Islet of Langerhans (tissue), 1 donor: ENCODE measurements at regions not wholly inside any gene's neighbourhood (a gene's known extent, or its start where the extent isn't known, plus 50 kb on each side); places are given as distances from the start of the nearest gene placed in this dataset.

Source experiments
- FAIRE-seq: peaks from one replicate; lab custom pipeline; 2011; peaks lifted over from hg19 to GRCh38; lab: Jason Lieb, UNC

- FAIRE-seq = no peak
These were observed 352.0 kb upstream of the C1orf87 start for GRCh38 chr1:60425528-60425927.

- no peak for FAIRE-seq
These were observed 349.7 kb upstream of the C1orf87 start for GRCh38 chr1:60423146-60423780.

- FAIRE-seq = no peak
These were observed 348.4 kb upstream of the C1orf87 start for GRCh38 chr1:60421965-60422364.

- FAIRE-seq = no peak
These were observed 345.5 kb upstream of the C1orf87 start for GRCh38 chr1:60419023-60419422.

- no peak for FAIRE-seq
These were observed 342.1 kb upstream of the C1orf87 start for GRCh38 chr1:60415696-60416095.

GRCh38 chr1:60413091-60413490 lies 339.5 kb upstream of the C1orf87 start:
- no peak for FAIRE-seq

- no peak for FAIRE-seq
These were observed 338.0 kb upstream of the C1orf87 start for GRCh38 chr1:60411591-60411990.

GRCh38 chr1:60402816-60403215 lies 329.2 kb upstream of the C1orf87 start:
- FAIRE-seq = no peak

- no peak for FAIRE-seq
These were observed 328.6 kb upstream of the C1orf87 start for GRCh38 chr1:60402216-60402615.

GRCh38 chr1:60394436-60394835 lies 320.9 kb upstream of the C1orf87 start:
- no peak for FAIRE-seq

GRCh38 chr1:60390593-60391282 lies 317.2 kb upstream of the C1orf87 start:
- FAIRE-seq = no peak

- peak; percentile 60 for FAIRE-seq
These were observed 314.8 kb upstream of the C1orf87 start for GRCh38 chr1:60388092-60388987.

GRCh38 chr1:60387175-60387574 lies 313.6 kb upstream of the C1orf87 start:
- FAIRE-seq = no peak

GRCh38 chr1:60386249-60386648 lies 312.7 kb upstream of the C1orf87 start:
- FAIRE-seq = no peak

- no peak for FAIRE-seq
These were observed 302.6 kb upstream of the C1orf87 start for GRCh38 chr1:60376196-60376595.

- no peak for FAIRE-seq
These were observed 301.0 kb upstream of the C1orf87 start for GRCh38 chr1:60374537-60374936.

GRCh38 chr1:60367532-60367931 lies 294.0 kb upstream of the C1orf87 start:
- FAIRE-seq = no peak

- FAIRE-seq = no peak
These were observed 285.9 kb upstream of the C1orf87 start for GRCh38 chr1:60359431-60359830.

GRCh38 chr1:60350531-60350930 lies 277.0 kb upstream of the C1orf87 start:
- FAIRE-seq = no peak

GRCh38 chr1:60348884-60349283 lies 275.3 kb upstream of the C1orf87 start:
- no peak for FAIRE-seq

GRCh38 chr1:60345621-60346020 lies 272.1 kb upstream of the C1orf87 start:
- no peak for FAIRE-seq

- no peak for FAIRE-seq
These were observed 271.5 kb upstream of the C1orf87 start for GRCh38 chr1:60345049-60345448.

GRCh38 chr1:60343736-60344135 lies 270.2 kb upstream of the C1orf87 start:
- no peak for FAIRE-seq
